ENCODE measurements at regions not wholly inside any gene's neighbourhood (a gene's known extent, or its start where the extent isn't known, plus 50 kb on each side); places are given as distances from the start of the nearest gene placed in this dataset.

- TF ChIP-seq CREB1 (CRISPR knock-in tag; IDR thresholded peaks at IDR 0.05; ENCODE audit: low read depth) (no peak), ZNF114 (CRISPR knock-in tag; IDR thresholded peaks at IDR 0.05) (no peak), JUNB (IDR thresholded peaks at IDR 0.05; ENCODE audit: unreplicated experiment) (no peak)
Observed at GRCh38 chr6:165762876-165763275, 99.8 kb upstream of the PDE10A start (continued).

- no peaks in the 10 kb centered on the region for H4K20me1 ChIP-seq (replicated peaks; ENCODE audit: insufficient read depth)
- no peak overlapping the region for H2AFZ ChIP-seq
- ATAC-seq (no peak), DNase-seq (ENCODE audit: low spot score) (no peak)
- no peaks in the 10 kb centered on the region for H3K9me2 ChIP-seq (ENCODE audit: insufficient read depth)
- Mint-ChIP-seq H3K4me3 (no peak overlapping the region), H3K4me1 (peaks cover 6% of the 10 kb centered on the region; the same call in 1 of the 3 replicates), H3K9me3 (peaks cover 7% of the 10 kb centered on the region; the same call in 2 of the 3 replicates), H3K27me3 (ENCODE audit: insufficient read depth, low read depth, poor library complexity) (no peaks in the 10 kb centered on the region), H3K27ac (no peak overlapping the region), H3K36me3 (ENCODE audit: low read depth) (no peaks in the 10 kb centered on the region)
- no peak overlapping the region for H3K27ac ChIP-seq (ENCODE audit: low read depth)
- H3K36me3 ChIP-seq (ENCODE audit: insufficient read depth), result no peaks in the 10 kb centered on the region
- no peaks in the 10 kb centered on the region for H3K79me2 ChIP-seq (replicated peaks; ENCODE audit: insufficient read depth)
- no peaks in the 10 kb centered on the region for H3K27me3 ChIP-seq (ENCODE audit: insufficient read depth)
- TF ChIP-seq POLR2AphosphoS5 (IDR thresholded peaks at IDR 0.05; ENCODE audit: low read depth) (no peak), ZNF331 (CRISPR knock-in tag; IDR thresholded peaks at IDR 0.05; ENCODE audit: low read depth) (no peak), STAT1 (IDR thresholded peaks at IDR 0.05; ENCODE audit: unreplicated experiment) (no peak), CREB1 (CRISPR knock-in tag; IDR thresholded peaks at IDR 0.05; ENCODE audit: low read depth) (no peak), EZH2phosphoT487 (IDR thresholded peaks at IDR 0.05; ENCODE audit: unreplicated experiment) (no peak), EZH2 (IDR thresholded peaks at IDR 0.05; ENCODE audit: low read depth, unreplicated experiment) (no peak), ZNF114 (CRISPR knock-in tag; IDR thresholded peaks at IDR 0.05) (no peak), NANOG (IDR thresholded peaks at IDR 0.05; ENCODE audit: borderline replicate concordance) (no peak), JUNB (IDR thresholded peaks at IDR 0.05; ENCODE audit: unreplicated experiment) (no peak), CTCF (conservative IDR thresholded peaks at IDR 0.05; ENCODE audit: low read depth in 2 of 2) (no peak)
- TF ChIP-seq, protein P1, sequence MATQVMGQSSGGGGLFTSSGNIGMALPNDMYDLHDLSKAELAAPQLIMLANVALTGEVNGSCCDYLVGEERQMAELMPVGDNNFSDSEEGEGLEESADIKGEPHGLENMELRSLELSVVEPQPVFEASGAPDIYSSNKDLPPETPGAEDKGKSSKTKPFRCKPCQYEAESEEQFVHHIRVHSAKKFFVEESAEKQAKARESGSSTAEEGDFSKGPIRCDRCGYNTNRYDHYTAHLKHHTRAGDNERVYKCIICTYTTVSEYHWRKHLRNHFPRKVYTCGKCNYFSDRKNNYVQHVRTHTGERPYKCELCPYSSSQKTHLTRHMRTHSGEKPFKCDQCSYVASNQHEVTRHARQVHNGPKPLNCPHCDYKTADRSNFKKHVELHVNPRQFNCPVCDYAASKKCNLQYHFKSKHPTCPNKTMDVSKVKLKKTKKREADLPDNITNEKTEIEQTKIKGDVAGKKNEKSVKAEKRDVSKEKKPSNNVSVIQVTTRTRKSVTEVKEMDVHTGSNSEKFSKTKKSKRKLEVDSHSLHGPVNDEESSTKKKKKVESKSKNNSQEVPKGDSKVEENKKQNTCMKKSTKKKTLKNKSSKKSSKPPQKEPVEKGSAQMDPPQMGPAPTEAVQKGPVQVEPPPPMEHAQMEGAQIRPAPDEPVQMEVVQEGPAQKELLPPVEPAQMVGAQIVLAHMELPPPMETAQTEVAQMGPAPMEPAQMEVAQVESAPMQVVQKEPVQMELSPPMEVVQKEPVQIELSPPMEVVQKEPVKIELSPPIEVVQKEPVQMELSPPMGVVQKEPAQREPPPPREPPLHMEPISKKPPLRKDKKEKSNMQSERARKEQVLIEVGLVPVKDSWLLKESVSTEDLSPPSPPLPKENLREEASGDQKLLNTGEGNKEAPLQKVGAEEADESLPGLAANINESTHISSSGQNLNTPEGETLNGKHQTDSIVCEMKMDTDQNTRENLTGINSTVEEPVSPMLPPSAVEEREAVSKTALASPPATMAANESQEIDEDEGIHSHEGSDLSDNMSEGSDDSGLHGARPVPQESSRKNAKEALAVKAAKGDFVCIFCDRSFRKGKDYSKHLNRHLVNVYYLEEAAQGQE (IDR thresholded peaks at IDR 0.05; ENCODE audit: unreplicated experiment), result no peak
- TF ChIP-seq, protein P2, sequence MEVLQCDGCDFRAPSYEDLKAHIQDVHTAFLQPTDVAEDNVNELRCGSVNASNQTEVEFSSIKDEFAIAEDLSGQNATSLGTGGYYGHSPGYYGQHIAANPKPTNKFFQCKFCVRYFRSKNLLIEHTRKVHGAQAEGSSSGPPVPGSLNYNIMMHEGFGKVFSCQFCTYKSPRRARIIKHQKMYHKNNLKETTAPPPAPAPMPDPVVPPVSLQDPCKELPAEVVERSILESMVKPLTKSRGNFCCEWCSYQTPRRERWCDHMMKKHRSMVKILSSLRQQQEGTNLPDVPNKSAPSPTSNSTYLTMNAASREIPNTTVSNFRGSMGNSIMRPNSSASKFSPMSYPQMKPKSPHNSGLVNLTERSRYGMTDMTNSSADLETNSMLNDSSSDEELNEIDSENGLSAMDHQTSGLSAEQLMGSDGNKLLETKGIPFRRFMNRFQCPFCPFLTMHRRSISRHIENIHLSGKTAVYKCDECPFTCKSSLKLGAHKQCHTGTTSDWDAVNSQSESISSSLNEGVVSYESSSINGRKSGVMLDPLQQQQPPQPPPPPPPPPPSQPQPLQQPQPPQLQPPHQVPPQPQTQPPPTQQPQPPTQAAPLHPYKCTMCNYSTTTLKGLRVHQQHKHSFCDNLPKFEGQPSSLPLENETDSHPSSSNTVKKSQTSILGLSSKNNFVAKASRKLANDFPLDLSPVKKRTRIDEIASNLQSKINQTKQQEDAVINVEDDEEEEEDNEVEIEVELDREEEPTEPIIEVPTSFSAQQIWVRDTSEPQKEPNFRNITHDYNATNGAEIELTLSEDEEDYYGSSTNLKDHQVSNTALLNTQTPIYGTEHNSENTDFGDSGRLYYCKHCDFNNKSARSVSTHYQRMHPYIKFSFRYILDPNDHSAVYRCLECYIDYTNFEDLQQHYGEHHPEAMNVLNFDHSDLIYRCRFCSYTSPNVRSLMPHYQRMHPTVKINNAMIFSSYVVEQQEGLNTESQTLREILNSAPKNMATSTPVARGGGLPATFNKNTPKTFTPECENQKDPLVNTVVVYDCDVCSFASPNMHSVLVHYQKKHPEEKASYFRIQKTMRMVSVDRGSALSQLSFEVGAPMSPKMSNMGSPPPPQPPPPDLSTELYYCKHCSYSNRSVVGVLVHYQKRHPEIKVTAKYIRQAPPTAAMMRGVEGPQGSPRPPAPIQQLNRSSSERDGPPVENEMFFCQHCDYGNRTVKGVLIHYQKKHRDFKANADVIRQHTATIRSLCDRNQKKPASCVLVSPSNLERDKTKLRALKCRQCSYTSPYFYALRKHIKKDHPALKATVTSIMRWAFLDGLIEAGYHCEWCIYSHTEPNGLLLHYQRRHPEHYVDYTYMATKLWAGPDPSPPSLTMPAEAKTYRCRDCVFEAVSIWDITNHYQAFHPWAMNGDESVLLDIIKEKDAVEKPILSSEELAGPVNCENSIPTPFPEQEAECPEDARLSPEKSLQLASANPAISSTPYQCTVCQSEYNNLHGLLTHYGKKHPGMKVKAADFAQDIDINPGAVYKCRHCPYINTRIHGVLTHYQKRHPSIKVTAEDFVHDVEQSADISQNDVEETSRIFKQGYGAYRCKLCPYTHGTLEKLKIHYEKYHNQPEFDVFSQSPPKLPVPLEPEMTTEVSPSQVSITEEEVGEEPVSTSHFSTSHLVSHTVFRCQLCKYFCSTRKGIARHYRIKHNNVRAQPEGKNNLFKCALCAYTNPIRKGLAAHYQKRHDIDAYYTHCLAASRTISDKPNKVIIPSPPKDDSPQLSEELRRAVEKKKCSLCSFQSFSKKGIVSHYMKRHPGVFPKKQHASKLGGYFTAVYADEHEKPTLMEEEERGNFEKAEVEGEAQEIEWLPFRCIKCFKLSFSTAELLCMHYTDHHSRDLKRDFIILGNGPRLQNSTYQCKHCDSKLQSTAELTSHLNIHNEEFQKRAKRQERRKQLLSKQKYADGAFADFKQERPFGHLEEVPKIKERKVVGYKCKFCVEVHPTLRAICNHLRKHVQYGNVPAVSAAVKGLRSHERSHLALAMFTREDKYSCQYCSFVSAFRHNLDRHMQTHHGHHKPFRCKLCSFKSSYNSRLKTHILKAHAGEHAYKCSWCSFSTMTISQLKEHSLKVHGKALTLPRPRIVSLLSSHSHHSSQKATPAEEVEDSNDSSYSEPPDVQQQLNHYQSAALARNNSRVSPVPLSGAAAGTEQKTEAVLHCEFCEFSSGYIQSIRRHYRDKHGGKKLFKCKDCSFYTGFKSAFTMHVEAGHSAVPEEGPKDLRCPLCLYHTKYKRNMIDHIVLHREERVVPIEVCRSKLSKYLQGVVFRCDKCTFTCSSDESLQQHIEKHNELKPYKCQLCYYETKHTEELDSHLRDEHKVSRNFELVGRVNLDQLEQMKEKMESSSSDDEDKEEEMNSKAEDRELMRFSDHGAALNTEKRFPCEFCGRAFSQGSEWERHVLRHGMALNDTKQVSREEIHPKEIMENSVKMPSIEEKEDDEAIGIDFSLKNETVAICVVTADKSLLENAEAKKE (CRISPR knock-in tag; IDR thresholded peaks at IDR 0.05), result no peak
- TF ChIP-seq, protein P3, sequence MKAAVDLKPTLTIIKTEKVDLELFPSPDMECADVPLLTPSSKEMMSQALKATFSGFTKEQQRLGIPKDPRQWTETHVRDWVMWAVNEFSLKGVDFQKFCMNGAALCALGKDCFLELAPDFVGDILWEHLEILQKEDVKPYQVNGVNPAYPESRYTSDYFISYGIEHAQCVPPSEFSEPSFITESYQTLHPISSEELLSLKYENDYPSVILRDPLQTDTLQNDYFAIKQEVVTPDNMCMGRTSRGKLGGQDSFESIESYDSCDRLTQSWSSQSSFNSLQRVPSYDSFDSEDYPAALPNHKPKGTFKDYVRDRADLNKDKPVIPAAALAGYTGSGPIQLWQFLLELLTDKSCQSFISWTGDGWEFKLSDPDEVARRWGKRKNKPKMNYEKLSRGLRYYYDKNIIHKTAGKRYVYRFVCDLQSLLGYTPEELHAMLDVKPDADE (IDR thresholded peaks at IDR 0.05), result no peak
- H3K4me1 ChIP-seq (ENCODE audit: insufficient read depth), result no peaks in the 10 kb centered on the region
- no peaks in the 10 kb centered on the region for H3F3A ChIP-seq (replicated peaks; ENCODE audit: low read depth)
- H3K4me3 ChIP-seq, result no peak overlapping the region
- no peak overlapping the region for H3K4me2 ChIP-seq
Observed at GRCh38 chr6:165762125-165762524, 99.1 kb upstream of the PDE10A start.

Data from GM23338 (cell line).